HCEC 1CT (cell line): ENCODE measurements at regions not wholly inside any gene's neighbourhood (a gene's known extent, or its start where the extent isn't known, plus 50 kb on each side); places are given as distances from the start of the nearest gene placed in this dataset.

Experiments
- DNase-seq: peaks from one replicate; pipeline ENCODE4 v3.0.0-alpha.2; 2017

DNA sequence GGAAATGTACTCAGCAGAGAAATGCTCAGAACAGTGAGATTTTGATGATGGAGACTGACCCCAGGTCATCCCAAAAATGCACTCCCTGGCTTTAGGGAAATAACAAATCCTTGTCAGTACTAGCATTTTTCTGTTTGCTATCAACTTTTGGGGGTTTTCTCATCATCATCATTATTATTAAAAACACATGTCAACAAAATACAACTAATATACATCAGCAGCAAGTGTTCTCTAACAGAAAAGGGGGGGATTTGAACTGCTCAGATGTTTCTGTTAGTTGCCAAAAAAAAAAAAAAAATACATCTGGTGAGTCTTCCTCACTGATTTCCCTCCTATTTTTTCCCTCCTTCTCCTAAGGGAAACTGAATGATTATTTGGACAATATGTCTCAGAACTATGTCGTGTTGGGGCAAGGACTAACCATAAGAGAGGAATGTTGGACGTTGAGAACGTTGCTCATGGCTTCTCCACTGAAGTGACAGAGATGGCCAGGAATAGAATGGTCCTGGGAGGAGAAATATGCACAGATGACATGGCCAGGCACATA is 230.0 kb upstream of the MCTP2 start:
- no peak for DNase-seq

- no peak for DNase-seq
Observed at GRCh38 chr15:94000606-94001005, 230.8 kb upstream of the MCTP2 start.

DNA sequence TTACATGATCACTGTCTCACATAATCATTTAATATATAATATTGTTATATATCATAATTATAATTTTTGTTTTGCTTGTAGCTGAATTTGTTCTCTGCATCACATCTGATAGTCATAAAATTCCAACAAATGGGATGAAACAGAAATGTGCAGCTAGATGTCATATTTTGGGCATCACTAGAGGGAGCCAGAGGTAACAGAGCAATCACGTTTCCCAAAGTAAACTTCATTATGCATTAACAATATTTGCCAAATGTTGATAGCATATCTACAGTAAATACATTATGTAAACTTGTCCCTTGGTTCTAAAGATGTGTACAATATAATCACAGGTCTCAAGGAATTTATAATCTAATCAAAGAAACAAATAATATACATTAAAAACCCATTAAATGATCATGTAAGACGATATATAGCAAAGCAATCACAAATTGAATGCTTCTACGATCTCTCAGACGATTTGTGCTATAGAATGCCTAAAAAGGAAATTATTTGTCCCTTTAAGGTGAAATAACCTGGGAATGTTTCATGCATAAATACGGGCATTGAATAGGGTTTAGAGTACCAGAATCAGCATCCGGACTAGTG is 234.2 kb upstream of the MCTP2 start:
- DNase-seq: no peak

- DNase-seq: no peak
Observed at GRCh38 chr15:93989440-93989998, 241.8 kb upstream of the MCTP2 start.

GRCh38 chr15:93987068-93987467 is 244.3 kb upstream of the MCTP2 start:
- no peak for DNase-seq

GRCh38 chr15:93986400-93986984 is 244.9 kb upstream of the MCTP2 start:
- DNase-seq: no peak

DNA sequence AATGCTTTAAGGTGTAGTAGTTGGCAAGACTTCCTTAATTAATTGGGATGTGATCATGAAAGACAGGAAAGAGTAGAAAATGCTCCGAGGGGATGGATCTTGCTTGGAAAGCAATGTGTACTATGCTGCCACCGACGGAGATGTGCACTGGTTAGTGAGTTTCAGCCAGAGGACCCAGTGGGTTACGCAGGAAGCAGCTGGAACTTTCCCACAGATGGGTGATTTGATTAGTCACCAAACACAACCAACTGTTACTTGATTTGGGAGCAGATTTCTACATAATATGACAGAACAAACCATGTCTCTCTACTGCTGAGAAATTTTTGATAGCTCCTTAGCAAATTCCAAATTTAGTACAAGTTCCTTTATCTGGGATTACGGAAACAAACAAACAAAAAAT is 245.4 kb upstream of the MCTP2 start:
- DNase-seq: no peak

GRCh38 chr15:93985176-93985575 is 246.2 kb upstream of the MCTP2 start:
- no peak for DNase-seq

DNA sequence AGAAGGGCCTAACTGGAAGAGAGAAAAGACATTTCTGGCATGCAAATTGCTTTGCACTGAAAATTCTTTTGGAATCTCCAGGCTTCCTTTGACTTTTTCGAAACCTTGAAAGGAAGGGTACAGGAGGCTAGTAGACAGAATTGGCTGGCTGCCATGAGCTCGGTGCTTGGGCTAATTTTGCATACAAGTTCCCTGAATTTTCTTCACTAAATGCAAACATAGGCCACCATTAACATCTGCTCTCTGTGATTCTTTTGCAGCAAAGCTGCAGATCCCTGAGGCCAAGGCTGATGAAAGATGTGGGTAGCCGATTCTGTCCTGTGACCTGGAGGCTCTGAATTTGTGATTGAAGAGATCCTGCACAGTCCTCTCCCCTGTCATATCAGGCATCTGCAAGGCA is 247.8 kb upstream of the MCTP2 start:
- no peak for DNase-seq

- DNase-seq: no peak
Observed at GRCh38 chr15:93982226-93982727, 249.1 kb upstream of the MCTP2 start.

DNA sequence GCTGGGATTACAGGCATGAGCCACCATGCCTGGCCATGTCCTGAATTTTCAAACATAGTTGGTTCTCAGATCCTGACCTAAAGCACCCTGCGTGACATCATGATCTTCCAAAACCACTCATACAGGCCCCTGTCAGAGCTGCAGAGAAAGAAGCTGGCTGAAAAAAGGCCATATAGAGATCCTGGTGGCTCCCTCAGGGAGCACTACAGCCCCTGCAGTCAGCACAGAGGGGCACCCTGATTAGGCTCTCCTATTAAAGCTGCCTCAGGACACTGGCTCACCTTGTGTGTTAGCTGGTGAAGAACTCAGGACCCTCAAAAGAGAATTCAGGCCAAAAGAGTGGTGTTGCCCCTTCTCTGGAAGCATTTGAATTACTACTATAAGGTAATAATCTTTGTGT is 249.7 kb upstream of the MCTP2 start:
- no peak for DNase-seq

GRCh38 chr15:93980261-93980911 is 251.0 kb upstream of the MCTP2 start:
- DNase-seq: no peak

DNA sequence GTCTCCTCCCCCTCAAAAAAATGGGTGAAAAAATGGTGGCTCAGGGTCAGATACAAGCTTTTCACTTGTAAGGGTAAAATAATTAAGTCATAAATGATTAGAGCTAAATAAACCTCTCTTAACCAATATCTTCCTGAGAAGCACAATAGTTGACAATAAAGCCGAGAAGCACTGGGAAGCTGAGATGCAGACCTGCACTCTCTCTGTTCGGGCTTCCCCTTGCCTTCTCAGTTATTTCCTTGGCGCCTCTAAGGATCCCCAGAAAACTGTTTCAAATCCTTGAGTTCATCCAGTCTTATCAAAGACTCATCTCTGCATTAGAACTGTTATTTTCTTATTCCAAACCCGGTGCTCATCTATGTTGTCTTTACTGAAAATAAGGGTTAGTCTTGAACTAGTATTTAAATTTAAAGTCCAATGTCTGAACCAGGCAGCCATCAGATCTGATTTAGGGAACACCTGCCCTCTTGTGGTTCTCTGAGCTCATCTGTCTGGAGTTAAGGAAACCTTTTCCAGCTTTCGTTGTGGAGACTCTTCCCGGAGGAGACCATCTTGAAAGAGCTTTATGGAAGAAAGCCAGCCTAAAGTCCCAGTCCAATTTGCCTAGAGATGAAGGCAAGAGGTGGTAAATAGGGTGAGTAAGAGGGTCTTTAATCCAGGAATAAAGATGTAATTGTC is 256.4 kb upstream of the MCTP2 start:
- DNase-seq: no peak

- DNase-seq: no peak
Observed at GRCh38 chr15:93973287-93973686, 258.1 kb upstream of the MCTP2 start.

GRCh38 chr15:93968773-93969172 is 262.6 kb upstream of the MCTP2 start:
- DNase-seq: no peak

- DNase-seq: no peak
Observed at GRCh38 chr15:93965304-93965908, 266.0 kb upstream of the MCTP2 start.

DNA sequence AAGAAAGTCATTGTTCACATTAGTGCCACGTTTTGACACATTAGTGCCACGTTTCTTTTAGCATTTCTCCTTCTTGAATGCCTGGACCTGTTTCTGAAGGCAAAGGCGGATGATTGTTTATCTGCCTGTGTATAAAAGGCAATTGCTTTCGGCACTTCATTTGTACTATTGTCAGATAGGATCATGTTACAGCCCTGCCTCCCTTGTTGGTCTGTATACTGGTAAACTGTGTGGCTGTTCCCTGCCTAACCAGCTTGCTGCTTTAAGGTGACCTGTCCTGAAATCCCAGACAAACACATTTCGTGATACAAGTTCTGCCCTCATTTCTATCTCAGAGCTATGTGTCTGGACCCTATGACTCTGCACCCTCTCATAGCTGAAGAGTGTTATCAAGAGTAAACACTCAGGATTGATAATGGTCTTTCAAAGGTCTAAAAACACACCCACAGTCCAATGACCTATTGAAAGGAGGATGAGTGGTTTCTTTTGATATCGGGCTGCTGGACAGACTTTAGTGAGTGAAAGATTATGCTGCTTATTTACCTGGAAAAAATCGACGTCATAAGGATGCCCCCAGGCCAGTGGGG is 276.3 kb upstream of the MCTP2 start:
- DNase-seq: no peak

DNA sequence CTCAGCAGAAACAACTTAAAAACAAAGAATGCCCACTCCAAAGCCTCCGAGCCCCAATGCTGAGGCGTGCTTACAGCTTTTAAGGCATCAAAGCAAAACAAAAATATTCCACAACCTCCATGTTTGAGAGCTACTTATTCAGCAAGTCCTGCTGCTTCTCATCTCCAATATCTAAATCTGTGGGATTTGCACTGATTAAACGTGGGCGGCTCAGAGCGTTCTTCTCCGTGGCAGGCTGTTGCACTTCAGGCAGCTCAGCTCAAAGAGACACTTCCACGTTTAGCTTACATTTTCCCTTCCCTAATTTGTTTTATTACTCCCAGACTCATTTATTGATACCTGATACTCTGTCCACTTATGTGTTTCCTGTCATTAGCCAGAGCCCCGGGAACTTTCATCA is 282.6 kb upstream of the MCTP2 start:
- no peak for DNase-seq

GRCh38 chr15:93943586-93943985 is 287.8 kb upstream of the MCTP2 start:
- no peak for DNase-seq

- no peak for DNase-seq
Observed at GRCh38 chr15:93942269-93942694, 289.1 kb upstream of the MCTP2 start.

DNA sequence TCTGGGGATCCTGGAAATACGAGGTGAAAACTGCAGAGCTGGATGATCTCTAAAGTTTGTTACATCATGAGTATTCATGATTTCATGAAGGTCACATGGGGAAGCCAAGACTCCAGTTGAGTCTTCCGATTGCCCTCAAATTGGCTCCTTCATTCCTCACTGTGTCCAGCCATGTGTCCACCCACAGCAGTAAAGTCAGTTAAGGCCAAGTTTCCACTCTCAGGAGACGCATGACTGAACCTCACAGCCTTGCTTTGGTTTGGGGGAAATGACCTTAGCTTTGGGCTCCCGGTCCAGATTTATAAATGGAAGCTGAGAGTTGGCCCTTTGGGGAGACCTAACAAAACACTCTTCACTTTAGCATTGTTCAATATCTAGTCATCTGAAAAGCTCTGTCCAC is 289.7 kb upstream of the MCTP2 start:
- DNase-seq: no peak

GRCh38 chr15:93940226-93940625 is 291.1 kb upstream of the MCTP2 start:
- DNase-seq: no peak
